ENCODE measurements at regions not wholly inside any gene's neighbourhood (a gene's known extent, or its start where the extent isn't known, plus 50 kb on each side); places are given as distances from the start of the nearest gene placed in this dataset.

GRCh38 chrX:9252182-9252581 is 212.7 kb upstream of the TBL1X start:
- TF ChIP-seq EZH2 (IDR thresholded peaks at IDR 0.05; ENCODE audit: low read length) (no peak), CTCF (optimal IDR thresholded peaks at IDR 0.05 in 1 of 3, IDR thresholded peaks at IDR 0.05 in 1 of 3, conservative IDR thresholded peaks at IDR 0.05 in 1 of 3; ENCODE audit: extremely low read depth in 1 of 3, insufficient read depth in 2 of 3, low read length in 3 of 3) (no peak)

All from keratinocyte (primary cell).